SU-DHL-6 (cell line): ENCODE measurements at regions not wholly inside any gene's neighbourhood (a gene's known extent, or its start where the extent isn't known, plus 50 kb on each side); places are given as distances from the start of the nearest gene placed in this dataset.

Experiments
- CTCF ChIP-seq: fragments of 200-600 bp; sonication (generic); IDR thresholded peaks from one replicate; pipeline ENCODE4 v1.5.1; 2017; ENCODE audit warnings: antibody characterized with exemption, mild to moderate bottlenecking, low read length, moderate library complexity; ENCODE audit not compliant: insufficient read depth, poor library complexity, severe bottlenecking
- EZH2phosphoT487 ChIP-seq: fragments of 200-600 bp; sonication (generic), shearing (Covaris generic); conservative IDR thresholded peaks from 2 replicates; pipeline ENCODE4 v1.6.1; 2018; ENCODE audit warnings: mild to moderate bottlenecking, antibody characterized with exemption, low read length, moderate library complexity, mixed read lengths

GRCh38 chr5:122653087-122654017 is 121.5 kb upstream of the SNX2 start:
- TF ChIP-seq CTCF (no peak), EZH2phosphoT487 (no peak)
